NCI-H460 (cell line): ENCODE measurements at regions not wholly inside any gene's neighbourhood (a gene's known extent, or its start where the extent isn't known, plus 50 kb on each side); places are given as distances from the start of the nearest gene placed in this dataset.
A peak's percentile ranks its signal among the peaks of the same experiment; 100 is the strongest.
"Not testable (repeated sequence)": the region's sequence is repeated elsewhere in the genome, so short reads cannot be mapped to it uniquely, and the experiment has no call there.

Experiments
- DNase-seq: peaks from one replicate; pipeline ENCODE4 v3.0.0-alpha.2; 2016; ENCODE audit warnings: low read depth; ENCODE audit errors: extremely low read depth

GRCh38 chr5:130957151-130957550, 207.9 kb downstream of the HINT1 start:
- no peak for DNase-seq

GRCh38 chr5:130955041-130955440, 210.0 kb downstream of the HINT1 start:
- no peak for DNase-seq

GRCh38 chr5:130954336-130954735, 210.7 kb downstream of the HINT1 start:
- DNase-seq = no peak

GRCh38 chr5:130939059-130939458, 226.0 kb downstream of the HINT1 start:
- DNase-seq = no peak

- no peak for DNase-seq
Observed at GRCh38 chr5:130937046-130937445, 228.0 kb downstream of the HINT1 start.

GRCh38 chr5:130923543-130924124, 241.4 kb downstream of the HINT1 start:
- DNase-seq = no peak

- no peak for DNase-seq
Observed at GRCh38 chr5:130912088-130912487, 253.0 kb downstream of the HINT1 start.

GRCh38 chr5:130908186-130908585, 256.9 kb downstream of the HINT1 start:
- no peak for DNase-seq

GRCh38 chr5:130897537-130898195, 267.4 kb downstream of the HINT1 start:
- DNase-seq = peak; percentile 54

- DNase-seq = not testable (repeated sequence)
Observed at GRCh38 chr5:130897181-130897536, 267.9 kb downstream of the HINT1 start.

GRCh38 chr5:130896636-130897035, 268.4 kb downstream of the HINT1 start:
- DNase-seq = no peak

GRCh38 chr5:130893006-130893405, 272.1 kb downstream of the HINT1 start:
- DNase-seq = no peak

- no peak for DNase-seq
Observed at GRCh38 chr5:130890610-130891009, 274.4 kb downstream of the HINT1 start.

- DNase-seq = no peak
Observed at GRCh38 chr5:130885691-130886090, 279.4 kb downstream of the HINT1 start.

GRCh38 chr5:130885027-130885426, 280.0 kb downstream of the HINT1 start:
- DNase-seq = no peak

- DNase-seq = no peak
Observed at GRCh38 chr5:130884023-130884422, 281.0 kb downstream of the HINT1 start.

- no peak for DNase-seq
Observed at GRCh38 chr5:130875656-130876055, 289.4 kb downstream of the HINT1 start.

GRCh38 chr5:130874861-130875417, 290.1 kb downstream of the HINT1 start:
- no peak for DNase-seq

GRCh38 chr5:130871346-130872086, 293.5 kb downstream of the HINT1 start:
- peak; percentile 30 for DNase-seq

GRCh38 chr5:130870691-130871090, 294.4 kb downstream of the HINT1 start:
- no peak for DNase-seq

- DNase-seq = no peak
Observed at GRCh38 chr5:130868186-130868840, 296.7 kb downstream of the HINT1 start.
